Activated naive CD4-positive, alpha-beta T cell treated with anti-CD3 and anti-CD28 coated beads for 36 hours (primary cell): ENCODE measurements at regions not wholly inside any gene's neighbourhood (a gene's known extent, or its start where the extent isn't known, plus 50 kb on each side); places are given as distances from the start of the nearest gene placed in this dataset.
"Not testable (repeated sequence)": the region's sequence is repeated elsewhere in the genome, so short reads cannot be mapped to it uniquely, and the experiment has no call there.

ENCODE experiments used
- CTCF ChIA-PET: fragments of 350-600 bp; sonication (Branson Sonifier 250); formaldehyde crosslinking; loops from one replicate; lab custom pipeline; 2021; ENCODE audit warnings: antibody characterized with exemption; lab: Charles Lee
- DNase-seq: peaks from one replicate; pipeline ENCODE4 v3.0.0-alpha.2; 2020
- H3K27ac Mint-ChIP-seq: one replicate; pipeline ENCODE4 v1.8.0; 2021; ENCODE audit warnings: mild to moderate bottlenecking, mixed read lengths
- H3K27me3 Mint-ChIP-seq: one replicate; pipeline ENCODE4 v1.8.0; 2021; ENCODE audit warnings: low read depth, mixed read lengths
- H3K36me3 Mint-ChIP-seq: one replicate; pipeline ENCODE4 v1.8.0; 2021; ENCODE audit warnings: low read depth, mixed read lengths
- H3K4me1 Mint-ChIP-seq: one replicate; pipeline ENCODE4 v1.8.0; 2021; ENCODE audit warnings: low read depth, mixed read lengths
- H3K4me3 Mint-ChIP-seq: one replicate; pipeline ENCODE4 v1.8.0; 2021; ENCODE audit warnings: mild to moderate bottlenecking, moderate library complexity, mixed read lengths
- H3K9me3 Mint-ChIP-seq: one replicate; pipeline ENCODE4 v1.8.0; 2021; ENCODE audit warnings: mixed read lengths
- intact Hi-C: fragments of 100-400 bp; cut with micrococcal nuclease; formaldehyde crosslinking; loops from one replicate; pipeline ENCODE4 v1.15.1; 2023

- H3K27me3 Mint-ChIP-seq, result no peaks in the 10 kb centered on the region
- H3K4me1 Mint-ChIP-seq, result no peaks in the 10 kb centered on the region
- no peak overlapping the region for H3K27ac Mint-ChIP-seq
- CTCF ChIA-PET, result no interaction called here
- no peak for DNase-seq
- no peaks in the 10 kb centered on the region for H3K36me3 Mint-ChIP-seq
- intact Hi-C loops, result no loop called here
- H3K9me3 Mint-ChIP-seq, result peaks cover 15% of the 10 kb centered on the region
- no peak overlapping the region for H3K4me3 Mint-ChIP-seq
These were observed 128.9 kb downstream of the TYW3 start for GRCh38 chr1:74861867-74862266.

GRCh38 chr1:74869702-74870101 lies 136.8 kb downstream of the TYW3 start:
- no peaks in the 10 kb centered on the region for H3K36me3 Mint-ChIP-seq
- intact Hi-C loops, result no loop called here
- peaks cover 27% of the 10 kb centered on the region for H3K9me3 Mint-ChIP-seq
- DNase-seq, result no peak
- no peak overlapping the region for H3K27ac Mint-ChIP-seq
- no peaks in the 10 kb centered on the region for H3K27me3 Mint-ChIP-seq
- H3K4me3 Mint-ChIP-seq, result no peak overlapping the region
- CTCF ChIA-PET, result no interaction called here
- no peaks in the 10 kb centered on the region for H3K4me1 Mint-ChIP-seq

- H3K4me1 Mint-ChIP-seq, DNase-seq, H3K9me3 Mint-ChIP-seq, H3K27me3 Mint-ChIP-seq, intact Hi-C loops, H3K4me3 Mint-ChIP-seq, CTCF ChIA-PET, H3K27ac Mint-ChIP-seq, H3K36me3 Mint-ChIP-seq: not testable (repeated sequence)
These were observed 144.4 kb downstream of the TYW3 start for GRCh38 chr1:74877366-74877765.

- intact Hi-C loops, result no loop called here
- H3K27me3 Mint-ChIP-seq, result no peaks in the 10 kb centered on the region
- CTCF ChIA-PET, result no interaction called here
- no peaks in the 10 kb centered on the region for H3K4me1 Mint-ChIP-seq
- no peak overlapping the region for H3K4me3 Mint-ChIP-seq
- no peak overlapping the region for H3K27ac Mint-ChIP-seq
- H3K9me3 Mint-ChIP-seq, result peaks cover 4% of the 10 kb centered on the region
- no peak for DNase-seq
- H3K36me3 Mint-ChIP-seq, result no peaks in the 10 kb centered on the region
These were observed 162.5 kb downstream of the TYW3 start for GRCh38 chr1:74895411-74895810.

- CTCF ChIA-PET, result no interaction called here
- H3K4me1 Mint-ChIP-seq, result no peaks in the 10 kb centered on the region
These were observed 175.2 kb downstream of the TYW3 start for GRCh38 chr1:74908131-74908530.

GRCh38 chr1:74908797-74909196 lies 175.8 kb downstream of the TYW3 start:
- Mint-ChIP-seq H3K27me3 (no peaks in the 10 kb centered on the region), H3K36me3 (no peaks in the 10 kb centered on the region), H3K9me3 (peaks cover 6% of the 10 kb centered on the region), H3K4me1 (no peaks in the 10 kb centered on the region), H3K27ac (no peak overlapping the region), H3K4me3 (no peak overlapping the region)
- DNase-seq, result no peak
- intact Hi-C loops, result no loop called here
- CTCF ChIA-PET, result no interaction called here

More at GRCh38 chr1:74908131-74908530, 175.2 kb downstream of the TYW3 start:
- DNase-seq, result no peak
- H3K9me3 Mint-ChIP-seq, result peaks cover 6% of the 10 kb centered on the region
- intact Hi-C loops, result no loop called here
- H3K27me3 Mint-ChIP-seq, result no peaks in the 10 kb centered on the region
- no peak overlapping the region for H3K27ac Mint-ChIP-seq
- H3K4me3 Mint-ChIP-seq, result no peak overlapping the region
- no peaks in the 10 kb centered on the region for H3K36me3 Mint-ChIP-seq

- DNase-seq, result no peak
- CTCF ChIA-PET, result no interaction called here
- no peaks in the 10 kb centered on the region for H3K4me1 Mint-ChIP-seq
- H3K9me3 Mint-ChIP-seq, result peaks cover 27% of the 10 kb centered on the region
- no peak overlapping the region for H3K27ac Mint-ChIP-seq
- H3K4me3 Mint-ChIP-seq, result no peak overlapping the region
- no peaks in the 10 kb centered on the region for H3K27me3 Mint-ChIP-seq
- intact Hi-C loops, result no loop called here
- H3K36me3 Mint-ChIP-seq, result no peaks in the 10 kb centered on the region
These were observed 181.0 kb downstream of the TYW3 start for GRCh38 chr1:74913978-74914377.

GRCh38 chr1:74933500-74933899 lies 200.5 kb downstream of the TYW3 start:
- no peaks in the 10 kb centered on the region for H3K27me3 Mint-ChIP-seq
- peaks cover 4% of the 10 kb centered on the region for H3K9me3 Mint-ChIP-seq
- CTCF ChIA-PET, result no interaction called here
- intact Hi-C loops, result no loop called here
- no peak overlapping the region for H3K4me3 Mint-ChIP-seq
- DNase-seq, result no peak
- H3K36me3 Mint-ChIP-seq, result no peaks in the 10 kb centered on the region
- no peak overlapping the region for H3K27ac Mint-ChIP-seq
- no peaks in the 10 kb centered on the region for H3K4me1 Mint-ChIP-seq

- no peak overlapping the region for H3K27ac Mint-ChIP-seq
- no peak for DNase-seq
These were observed 198.7 kb upstream of the LHX8 start for GRCh38 chr1:74935446-74935845.

GRCh38 chr1:74937176-74937575 lies 197.0 kb upstream of the LHX8 start:
- CTCF ChIA-PET, result no interaction called here
- DNase-seq, result no peak

More at GRCh38 chr1:74935446-74935845, 198.7 kb upstream of the LHX8 start:
- no peaks in the 10 kb centered on the region for H3K27me3 Mint-ChIP-seq
- peaks cover 1% of the 10 kb centered on the region for H3K9me3 Mint-ChIP-seq
- H3K36me3 Mint-ChIP-seq, result no peaks in the 10 kb centered on the region
- CTCF ChIA-PET, result interaction anchor here (1.4 kb wide), 1 partner anchor 10 kb away, joined by 3 read pairs; no protein-coding TSS in a partner anchor
- H3K4me3 Mint-ChIP-seq, result no peak overlapping the region
- H3K4me1 Mint-ChIP-seq, result no peaks in the 10 kb centered on the region
- intact Hi-C loops, result no loop called here

GRCh38 chr1:74943046-74943445 lies 191.1 kb upstream of the LHX8 start:
- no peak overlapping the region for H3K4me3 Mint-ChIP-seq
- intact Hi-C loops, result no loop called here
- CTCF ChIA-PET, result no interaction called here
- H3K27me3 Mint-ChIP-seq, result no peaks in the 10 kb centered on the region
- no peaks in the 10 kb centered on the region for H3K4me1 Mint-ChIP-seq
- H3K27ac Mint-ChIP-seq, result no peak overlapping the region
- no peaks in the 10 kb centered on the region for H3K36me3 Mint-ChIP-seq
- peaks cover 3% of the 10 kb centered on the region for H3K9me3 Mint-ChIP-seq
- DNase-seq, result no peak

More at GRCh38 chr1:74937176-74937575, 197.0 kb upstream of the LHX8 start:
- no peak overlapping the region for H3K4me3 Mint-ChIP-seq
- no peaks in the 10 kb centered on the region for H3K27me3 Mint-ChIP-seq
- H3K4me1 Mint-ChIP-seq, result no peaks in the 10 kb centered on the region
- peaks cover 1% of the 10 kb centered on the region for H3K9me3 Mint-ChIP-seq
- H3K36me3 Mint-ChIP-seq, result no peaks in the 10 kb centered on the region
- no peak overlapping the region for H3K27ac Mint-ChIP-seq
- intact Hi-C loops, result no loop called here

- CTCF ChIA-PET, result no interaction called here
- no peaks in the 10 kb centered on the region for H3K27me3 Mint-ChIP-seq
- intact Hi-C loops, result no loop called here
- H3K4me1 Mint-ChIP-seq, result no peaks in the 10 kb centered on the region
- DNase-seq, result no peak
- peaks cover 1% of the 10 kb centered on the region for H3K9me3 Mint-ChIP-seq
- no peak overlapping the region for H3K4me3 Mint-ChIP-seq
- no peak overlapping the region for H3K27ac Mint-ChIP-seq
- no peaks in the 10 kb centered on the region for H3K36me3 Mint-ChIP-seq
These were observed 187.8 kb upstream of the LHX8 start for GRCh38 chr1:74946388-74946787.

- H3K4me3 Mint-ChIP-seq, DNase-seq: not testable (repeated sequence)
These were observed 184.8 kb upstream of the LHX8 start for GRCh38 chr1:74949348-74949747.

GRCh38 chr1:74951981-74952380 lies 182.2 kb upstream of the LHX8 start:
- H3K27ac Mint-ChIP-seq, H3K4me3 Mint-ChIP-seq, intact Hi-C loops, H3K9me3 Mint-ChIP-seq, H3K27me3 Mint-ChIP-seq, H3K4me1 Mint-ChIP-seq, CTCF ChIA-PET, H3K36me3 Mint-ChIP-seq, DNase-seq: not testable (repeated sequence)

More at GRCh38 chr1:74949348-74949747, 184.8 kb upstream of the LHX8 start:
- H3K27ac Mint-ChIP-seq, H3K27me3 Mint-ChIP-seq, intact Hi-C loops, H3K4me1 Mint-ChIP-seq, H3K9me3 Mint-ChIP-seq, H3K36me3 Mint-ChIP-seq, CTCF ChIA-PET: not testable (repeated sequence)
